ENCODE measurements at regions not wholly inside any gene's neighbourhood (a gene's known extent, or its start where the extent isn't known, plus 50 kb on each side); places are given as distances from the start of the nearest gene placed in this dataset.
A peak's percentile ranks its signal among the peaks of the same experiment; 100 is the strongest.

GRCh38 chr6:157741321-157741947, 81.6 kb upstream of the SNX9 start:
- Histone ChIP-seq H3K36me3 (no peaks in the 10 kb centered on the region), H3K27ac (no peak overlapping the region), H3K9me3 (no peaks in the 10 kb centered on the region), H3K4me3 (no peak overlapping the region), H3K27me3 (no peaks in the 10 kb centered on the region), H3K4me1 (peaks cover 6% of the 10 kb centered on the region)
- TF ChIP-seq EP300 (IDR thresholded peaks at IDR 0.05), result no peak
- no peak for TF ChIP-seq CTCF (IDR thresholded peaks at IDR 0.05)
- TF ChIP-seq POLR2AphosphoS5 (IDR thresholded peaks at IDR 0.05), result no peak
- TF ChIP-seq POLR2A (IDR thresholded peaks at IDR 0.05), result no peak
- no peak for DNase-seq (ENCODE audit: low spot score in 2 of 2)
- WGBS, result 81% methylated on average over 10 of the region's 10 CpGs

- Histone ChIP-seq H3K27me3 (no peaks in the 10 kb centered on the region), H3K4me3 (no peak overlapping the region), H3K27ac (peak overlapping the region; percentile 29), H3K36me3 (no peaks in the 10 kb centered on the region), H3K9me3 (no peaks in the 10 kb centered on the region), H3K4me1 (peaks cover 6% of the 10 kb centered on the region)
- no peak for DNase-seq (ENCODE audit: low spot score in 2 of 2)
- TF ChIP-seq POLR2A (IDR thresholded peaks at IDR 0.05), result no peak
- no peak for TF ChIP-seq CTCF (IDR thresholded peaks at IDR 0.05)
- no peak for TF ChIP-seq EP300 (IDR thresholded peaks at IDR 0.05)
- no peak for TF ChIP-seq POLR2AphosphoS5 (IDR thresholded peaks at IDR 0.05)
- 55% methylated on average over 5 of the region's 5 CpGs for WGBS
These were observed 81.0 kb upstream of the SNX9 start for GRCh38 chr6:157741948-157742556.

- H3K27me3 ChIP-seq, result no peaks in the 10 kb centered on the region
- DNase-seq (ENCODE audit: low spot score in 2 of 2), result no peak
- no peak overlapping the region for H3K4me3 ChIP-seq
- no peaks in the 10 kb centered on the region for H3K36me3 ChIP-seq
- H3K27ac ChIP-seq, result no peak overlapping the region
- no peaks in the 10 kb centered on the region for H3K9me3 ChIP-seq
- 75% methylated on average over 4 of the region's 4 CpGs for WGBS
- no peak for TF ChIP-seq CTCF (IDR thresholded peaks at IDR 0.05)
- TF ChIP-seq POLR2AphosphoS5 (IDR thresholded peaks at IDR 0.05), result no peak
- TF ChIP-seq POLR2A (IDR thresholded peaks at IDR 0.05), result no peak
- no peak for TF ChIP-seq EP300 (IDR thresholded peaks at IDR 0.05)
- peaks cover 6% of the 10 kb centered on the region for H3K4me1 ChIP-seq
These were observed 78.9 kb upstream of the SNX9 start for GRCh38 chr6:157744102-157744601.

- no peak for DNase-seq (ENCODE audit: low spot score in 2 of 2)
- no peaks in the 10 kb centered on the region for H3K36me3 ChIP-seq
- peaks cover 2% of the 10 kb centered on the region for H3K4me1 ChIP-seq
- no peak overlapping the region for H3K4me3 ChIP-seq
- no peak overlapping the region for H3K27ac ChIP-seq
- no peaks in the 10 kb centered on the region for H3K9me3 ChIP-seq
- 87% methylated on average over 8 of the region's 8 CpGs for WGBS
- no peak for TF ChIP-seq POLR2A (IDR thresholded peaks at IDR 0.05)
- no peak for TF ChIP-seq POLR2AphosphoS5 (IDR thresholded peaks at IDR 0.05)
- TF ChIP-seq CTCF (IDR thresholded peaks at IDR 0.05), result no peak
- no peak for TF ChIP-seq EP300 (IDR thresholded peaks at IDR 0.05)
- no peaks in the 10 kb centered on the region for H3K27me3 ChIP-seq
These were observed 76.1 kb upstream of the SNX9 start for GRCh38 chr6:157746897-157747296.

- Histone ChIP-seq H3K4me3 (no peak overlapping the region), H3K27me3 (no peaks in the 10 kb centered on the region), H3K9me3 (no peaks in the 10 kb centered on the region), H3K27ac (no peak overlapping the region), H3K4me1 (no peaks in the 10 kb centered on the region), H3K36me3 (no peaks in the 10 kb centered on the region)
- DNase-seq (ENCODE audit: low spot score in 2 of 2), result no peak
- no peak for TF ChIP-seq POLR2AphosphoS5 (IDR thresholded peaks at IDR 0.05)
- no peak for TF ChIP-seq POLR2A (IDR thresholded peaks at IDR 0.05)
- no peak for TF ChIP-seq CTCF (IDR thresholded peaks at IDR 0.05)
- no peak for TF ChIP-seq EP300 (IDR thresholded peaks at IDR 0.05)
- WGBS, result 81% methylated on average over 4 of the region's 4 CpGs
These were observed 75.7 kb upstream of the SNX9 start for GRCh38 chr6:157747370-157747769.
